ENCODE measurements at regions not wholly inside any gene's neighbourhood (a gene's known extent, or its start where the extent isn't known, plus 50 kb on each side); places are given as distances from the start of the nearest gene placed in this dataset.

DNA sequence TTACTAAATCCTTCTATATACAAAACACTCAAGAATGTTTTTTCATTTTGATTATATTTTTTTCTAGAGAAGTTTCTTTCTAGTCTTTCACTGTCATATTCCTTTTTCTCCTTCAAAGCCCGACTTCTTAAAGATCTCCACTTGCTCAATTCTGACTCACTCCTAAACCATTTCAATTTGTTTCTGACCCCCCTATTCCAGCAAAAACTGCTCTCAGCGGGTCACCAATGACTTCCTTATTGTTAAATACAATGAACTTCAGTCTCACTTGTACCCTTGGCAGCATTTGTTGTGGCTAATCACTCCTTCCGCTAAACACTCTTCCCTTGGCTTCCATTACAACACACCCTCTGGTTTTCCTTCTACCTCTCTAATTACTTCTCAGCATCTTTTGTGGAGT, 111.1 kb upstream of the RBBP8 start:
- TF ChIP-seq, protein P1, sequence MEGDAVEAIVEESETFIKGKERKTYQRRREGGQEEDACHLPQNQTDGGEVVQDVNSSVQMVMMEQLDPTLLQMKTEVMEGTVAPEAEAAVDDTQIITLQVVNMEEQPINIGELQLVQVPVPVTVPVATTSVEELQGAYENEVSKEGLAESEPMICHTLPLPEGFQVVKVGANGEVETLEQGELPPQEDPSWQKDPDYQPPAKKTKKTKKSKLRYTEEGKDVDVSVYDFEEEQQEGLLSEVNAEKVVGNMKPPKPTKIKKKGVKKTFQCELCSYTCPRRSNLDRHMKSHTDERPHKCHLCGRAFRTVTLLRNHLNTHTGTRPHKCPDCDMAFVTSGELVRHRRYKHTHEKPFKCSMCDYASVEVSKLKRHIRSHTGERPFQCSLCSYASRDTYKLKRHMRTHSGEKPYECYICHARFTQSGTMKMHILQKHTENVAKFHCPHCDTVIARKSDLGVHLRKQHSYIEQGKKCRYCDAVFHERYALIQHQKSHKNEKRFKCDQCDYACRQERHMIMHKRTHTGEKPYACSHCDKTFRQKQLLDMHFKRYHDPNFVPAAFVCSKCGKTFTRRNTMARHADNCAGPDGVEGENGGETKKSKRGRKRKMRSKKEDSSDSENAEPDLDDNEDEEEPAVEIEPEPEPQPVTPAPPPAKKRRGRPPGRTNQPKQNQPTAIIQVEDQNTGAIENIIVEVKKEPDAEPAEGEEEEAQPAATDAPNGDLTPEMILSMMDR (IDR thresholded peaks at IDR 0.05; ENCODE audit: borderline replicate concordance, extremely low read depth, low read length, poor library complexity, severe bottlenecking) = no peak
- no peak for TF ChIP-seq EZH2 (IDR thresholded peaks at IDR 0.05; ENCODE audit: borderline replicate concordance, low read depth, low read length, severe bottlenecking)

Data from DND-41 (cell line).